Gastrocnemius medialis (tissue), 4 donors: ENCODE measurements at regions not wholly inside any gene's neighbourhood (a gene's known extent, or its start where the extent isn't known, plus 50 kb on each side); places are given as distances from the start of the nearest gene placed in this dataset.

ENCODE experiments used
- CTCF ChIP-seq, 5 experiments: fragments of 450-650 bp in 3 of 5; fragments of 200-600 bp in 2 of 5; sonication (generic) in 2 of 5; IDR thresholded peaks in 4 of 5; conservative IDR thresholded peaks in 1 of 5; 1 replicate in 4 of 5; 2 replicates in 1 of 5; pipeline ENCODE4 v1.5.1; 2016 to 2019; ENCODE audit warnings: antibody characterized with exemption in 5 of 5, mild to moderate bottlenecking in 3 of 5, moderate library complexity in 3 of 5
- POLR2A ChIP-seq, 2 donors: fragments of 450-650 bp; IDR thresholded peaks; one replicate each; pipeline ENCODE4 v1.6.1; 2017; ENCODE audit warnings: antibody characterized with exemption in 2 of 2, mild to moderate bottlenecking in 2 of 2, moderate library complexity in 2 of 2

- TF ChIP-seq CTCF (IDR thresholded peaks at IDR 0.05 in 4 of 5, conservative IDR thresholded peaks at IDR 0.05 in 1 of 5) (no peak), POLR2A (IDR thresholded peaks at IDR 0.05) (no peak)
Measured at GRCh38 chr10:29765330-29765729, 130.6 kb upstream of the SVIL start.
